NT2/D1 (cell line): ENCODE measurements at regions not wholly inside any gene's neighbourhood (a gene's known extent, or its start where the extent isn't known, plus 50 kb on each side); places are given as distances from the start of the nearest gene placed in this dataset.

Source experiments
- DNase-seq: peaks from one replicate; pipeline ENCODE4 v3.0.0-alpha.2; 2011; ENCODE audit warnings: low read depth, low spot score
- H3K27me3 ChIP-seq: 2 replicates; pipeline ENCODE4 v1.6.0; 2011; ENCODE audit warnings: mild to moderate bottlenecking; ENCODE audit not compliant: insufficient read length, insufficient read depth
- H3K36me3 ChIP-seq: 2 replicates; pipeline ENCODE4 v1.6.1; 2011; ENCODE audit warnings: mild to moderate bottlenecking, low read length, mixed read lengths; ENCODE audit not compliant: insufficient read depth, insufficient read length
- H3K4me1 ChIP-seq: 2 replicates; pipeline ENCODE4 v1.5.1; 2011; ENCODE audit not compliant: insufficient read depth, insufficient read length
- H3K4me3 ChIP-seq: 2 replicates; pipeline ENCODE4 v1.5.1; 2011; ENCODE audit warnings: low read depth; ENCODE audit not compliant: insufficient read length
- H3K9ac ChIP-seq: 2 replicates; pipeline ENCODE4 v1.6.0; 2011; ENCODE audit warnings: low read depth; ENCODE audit not compliant: insufficient read length
- H3K9me3 ChIP-seq: 2 replicates; pipeline ENCODE4 v1.5.1; 2011; ENCODE audit warnings: mild to moderate bottlenecking, low read length; ENCODE audit not compliant: insufficient read depth
- SUZ12 ChIP-seq: IDR thresholded peaks from 2 replicates; pipeline ENCODE4 v1.6.1; 2011; ENCODE audit not compliant: insufficient read length, insufficient read depth; ENCODE audit errors: extremely low read depth
- YY1 ChIP-seq: IDR thresholded peaks from 2 replicates; pipeline ENCODE4 v1.6.1; 2011; ENCODE audit not compliant: insufficient read length, insufficient read depth
- ZNF274 ChIP-seq: IDR thresholded peaks from 2 replicates; pipeline ENCODE4 v1.6.1; 2011; ENCODE audit warnings: mild to moderate bottlenecking, low read depth, low read length

DNA sequence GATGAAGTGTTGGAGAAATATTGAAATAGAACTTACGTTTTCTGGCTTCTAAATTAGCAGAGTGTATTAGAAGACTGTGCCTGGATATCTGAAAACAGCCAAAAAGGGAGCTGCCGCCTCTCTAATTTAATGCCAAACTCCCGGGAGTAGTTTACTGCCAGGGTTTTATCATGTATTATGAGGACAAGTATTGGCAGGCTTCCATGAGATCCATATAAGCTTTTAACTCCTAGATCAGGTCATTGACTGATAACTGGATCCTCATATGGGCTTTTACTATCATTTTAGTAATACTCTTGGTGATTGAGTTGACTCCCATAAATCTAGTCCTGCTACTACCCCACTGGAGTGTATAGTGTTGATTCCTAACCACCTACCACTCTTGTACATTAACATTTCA lies 178.4 kb upstream of the CXADR start:
- TF ChIP-seq SUZ12 (no peak), YY1 (no peak), ZNF274 (no peak)
- no peaks in the 10 kb centered on the region for H3K4me1 ChIP-seq
- H3K27me3 ChIP-seq: no peaks in the 10 kb centered on the region
- no peaks in the 10 kb centered on the region for H3K36me3 ChIP-seq
- H3K4me3 ChIP-seq: no peak overlapping the region
- DNase-seq: no peak
- H3K9ac ChIP-seq: no peak overlapping the region
- no peaks in the 10 kb centered on the region for H3K9me3 ChIP-seq

DNA sequence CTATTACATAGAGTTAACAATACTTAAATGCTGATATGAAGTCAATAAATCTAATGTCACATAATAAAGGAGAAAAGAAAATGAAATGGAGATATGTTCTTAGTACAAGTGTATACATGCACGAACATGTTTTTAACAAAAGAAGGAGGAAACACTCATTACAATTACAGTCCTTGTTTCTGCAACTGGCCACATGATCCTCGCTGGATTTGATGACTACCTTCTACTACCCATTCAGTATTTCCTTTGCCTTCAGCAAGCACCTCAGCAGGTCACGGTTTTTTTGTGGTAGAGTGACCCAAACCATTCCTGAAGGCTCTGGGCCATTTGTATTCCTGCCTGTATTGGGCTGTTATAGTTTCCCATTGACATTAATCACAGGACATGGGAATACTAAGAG lies 172.8 kb upstream of the CXADR start:
- DNase-seq: no peak
- no peaks in the 10 kb centered on the region for H3K27me3 ChIP-seq
- TF ChIP-seq SUZ12 (no peak), ZNF274 (no peak), YY1 (no peak)
- H3K4me3 ChIP-seq: no peak overlapping the region
- H3K9ac ChIP-seq: no peak overlapping the region
- H3K36me3 ChIP-seq: no peaks in the 10 kb centered on the region
- no peaks in the 10 kb centered on the region for H3K4me1 ChIP-seq
- 0 out of 2 replicates have a peak, but pooled peaks cover 5% of the 10 kb centered on the region for H3K9me3 ChIP-seq

DNA sequence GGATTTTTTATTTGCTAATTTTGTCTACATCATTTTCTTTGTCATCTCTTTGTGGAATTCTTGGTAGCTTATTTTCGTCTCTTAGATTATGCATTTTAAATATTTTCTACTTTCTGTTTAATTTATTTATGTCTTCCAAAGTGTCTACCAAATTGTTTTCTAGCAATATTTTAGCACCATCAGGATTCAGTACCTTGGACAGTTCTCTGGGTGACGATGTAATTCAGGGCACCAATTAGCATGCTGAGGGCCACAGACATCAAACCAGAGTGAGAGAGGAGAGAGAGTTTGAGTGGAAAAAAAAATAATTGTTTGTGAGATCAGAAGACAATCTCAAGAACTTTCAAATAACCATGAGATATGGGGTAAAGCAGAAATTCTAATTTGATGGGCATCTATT lies 169.8 kb upstream of the CXADR start:
- Histone ChIP-seq H3K36me3 (no peaks in the 10 kb centered on the region), H3K9ac (no peak overlapping the region), H3K4me3 (no peak overlapping the region), H3K9me3 (0 out of 2 replicates have a peak, but pooled peaks cover 5% of the 10 kb centered on the region), H3K27me3 (no peaks in the 10 kb centered on the region), H3K4me1 (no peaks in the 10 kb centered on the region)
- DNase-seq: no peak
- no peak for TF ChIP-seq YY1
- TF ChIP-seq SUZ12: no peak
- TF ChIP-seq ZNF274: no peak

DNA sequence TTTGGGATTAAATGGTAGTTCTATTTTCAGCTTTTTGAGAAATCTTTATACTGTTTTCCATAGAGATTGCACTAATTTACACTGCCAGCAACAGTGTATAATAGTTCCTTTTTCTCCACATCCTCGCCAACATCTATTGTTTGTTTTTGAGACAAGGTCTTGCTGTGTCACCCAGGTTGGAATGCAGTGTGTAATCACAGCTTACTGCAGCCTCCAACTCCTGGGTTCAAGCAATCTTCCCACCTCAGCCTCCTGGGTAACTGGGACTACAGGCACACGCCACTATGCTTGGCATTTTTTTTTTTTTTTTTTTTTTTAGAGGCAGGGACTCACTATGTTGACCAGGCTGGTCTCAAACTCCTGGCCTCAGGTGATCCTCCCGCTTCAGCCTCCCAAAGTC lies 164.5 kb upstream of the CXADR start:
- Histone ChIP-seq H3K36me3 (no peaks in the 10 kb centered on the region), H3K27me3 (no peaks in the 10 kb centered on the region), H3K9me3 (0 out of 2 replicates have a peak, but pooled peaks cover 5% of the 10 kb centered on the region), H3K4me3 (no peak overlapping the region), H3K4me1 (peaks cover 4% of the 10 kb centered on the region), H3K9ac (no peak overlapping the region)
- TF ChIP-seq ZNF274 (no peak), YY1 (no peak), SUZ12 (no peak)
- no peak for DNase-seq

DNA sequence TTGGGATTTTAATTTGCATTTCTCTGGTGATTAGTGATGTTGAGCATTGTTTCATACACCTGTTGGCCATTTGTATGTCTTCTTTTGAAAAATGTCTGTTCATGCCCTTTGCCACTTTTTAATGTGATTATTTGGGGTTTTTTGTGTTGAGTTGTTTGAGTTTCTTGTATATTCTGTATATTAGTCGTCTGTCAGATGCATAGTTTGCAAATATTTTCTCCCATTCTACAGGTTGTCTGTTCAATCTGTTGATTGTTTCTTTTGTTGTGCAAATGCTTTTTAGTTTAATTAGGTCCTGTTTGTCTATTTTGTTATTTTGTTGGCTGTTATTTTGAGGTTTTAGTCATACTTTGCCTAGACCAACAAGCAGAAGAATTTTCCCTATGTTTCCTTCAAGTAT lies 164.0 kb upstream of the CXADR start:
- 0 out of 2 replicates have a peak, but pooled peaks cover 5% of the 10 kb centered on the region for H3K9me3 ChIP-seq
- no peak for DNase-seq
- peaks cover 4% of the 10 kb centered on the region for H3K4me1 ChIP-seq
- H3K36me3 ChIP-seq: no peaks in the 10 kb centered on the region
- H3K9ac ChIP-seq: no peak overlapping the region
- no peak overlapping the region for H3K4me3 ChIP-seq
- H3K27me3 ChIP-seq: no peaks in the 10 kb centered on the region
- TF ChIP-seq YY1 (no peak), SUZ12 (no peak), ZNF274 (no peak)

DNA sequence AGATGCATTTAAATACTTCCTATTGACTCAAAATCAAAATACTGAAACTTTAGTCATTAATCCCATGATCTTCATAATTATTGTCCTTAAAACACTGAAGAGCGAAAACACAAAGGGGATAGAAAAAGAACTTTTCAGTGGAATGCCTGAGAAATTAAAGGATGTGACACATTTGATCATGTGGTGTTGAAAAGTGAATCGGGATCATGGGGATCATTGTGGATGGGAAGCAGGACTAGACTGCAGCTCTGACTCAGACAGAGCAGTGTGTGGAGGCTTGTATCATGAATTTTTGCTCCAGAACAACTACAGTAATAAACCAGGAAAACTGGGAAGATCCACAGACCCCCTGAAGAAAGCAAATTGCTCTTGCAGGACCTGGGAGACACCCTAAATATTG lies 161.1 kb upstream of the CXADR start:
- no peak for TF ChIP-seq YY1
- no peak for TF ChIP-seq ZNF274
- TF ChIP-seq SUZ12: no peak
- Histone ChIP-seq H3K36me3 (no peaks in the 10 kb centered on the region), H3K9ac (no peak overlapping the region), H3K4me1 (peaks cover 4% of the 10 kb centered on the region), H3K9me3 (no peaks in the 10 kb centered on the region), H3K27me3 (no peaks in the 10 kb centered on the region), H3K4me3 (no peak overlapping the region)
- DNase-seq: no peak

DNA sequence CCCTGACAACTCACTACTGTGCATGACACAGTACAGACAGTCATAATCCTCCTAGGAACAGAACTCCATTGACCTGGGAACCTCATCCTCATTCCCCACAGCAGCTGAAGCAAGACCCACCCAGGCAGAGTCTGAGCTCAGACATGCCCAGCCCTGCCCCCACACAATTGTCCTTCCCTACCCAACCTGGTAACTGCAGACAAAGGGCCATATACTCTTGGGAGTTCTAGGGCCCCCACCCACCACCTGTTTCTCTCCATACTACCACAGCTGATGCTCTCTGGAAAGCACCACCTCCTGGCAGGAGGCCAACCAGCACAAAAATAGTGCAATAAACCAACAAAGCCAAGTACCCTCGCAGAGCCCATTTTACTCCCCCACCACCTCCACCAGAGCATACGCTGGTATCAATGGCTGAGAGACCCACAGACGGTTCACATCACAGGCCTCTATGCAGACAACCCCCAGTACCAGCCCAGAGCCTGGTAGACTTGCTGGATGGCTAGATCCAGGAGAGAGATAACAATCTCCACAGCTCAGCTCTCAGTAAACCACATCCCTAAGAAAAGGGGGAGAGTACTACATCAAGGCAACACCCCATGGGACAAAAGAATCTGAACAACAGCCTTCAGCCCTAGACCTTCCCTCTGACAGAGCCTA lies 159.7 kb upstream of the CXADR start:
- no peak for TF ChIP-seq SUZ12
- no peak for TF ChIP-seq YY1
- no peak for TF ChIP-seq ZNF274
- H3K9me3 ChIP-seq: no peaks in the 10 kb centered on the region
- no peak for DNase-seq
- H3K36me3 ChIP-seq: no peaks in the 10 kb centered on the region
- H3K4me1 ChIP-seq: peaks cover 4% of the 10 kb centered on the region
- H3K4me3 ChIP-seq: no peak overlapping the region
- H3K9ac ChIP-seq: no peak overlapping the region
- no peaks in the 10 kb centered on the region for H3K27me3 ChIP-seq
